ENCODE measurements at regions not wholly inside any gene's neighbourhood (a gene's known extent, or its start where the extent isn't known, plus 50 kb on each side); places are given as distances from the start of the nearest gene placed in this dataset.

DNA sequence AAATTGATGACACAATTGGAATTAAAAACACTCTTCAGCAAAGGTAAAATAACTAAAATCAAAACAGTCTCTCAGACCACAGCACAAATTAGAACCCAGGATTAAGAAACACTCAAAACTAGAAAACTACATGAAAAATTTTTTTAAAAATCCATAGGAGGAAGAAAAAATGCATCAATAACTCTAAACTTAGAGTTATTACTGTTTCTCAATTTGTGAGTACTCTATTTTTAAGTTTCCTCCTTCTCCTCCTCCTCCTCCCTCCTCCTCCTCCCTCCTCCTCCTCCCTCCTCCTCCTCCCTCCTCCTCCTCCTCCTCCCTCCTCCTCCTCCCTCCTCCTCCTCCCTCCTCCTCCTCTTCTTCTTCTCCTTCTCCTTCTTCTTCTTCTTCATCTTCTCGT is 1395.7 kb downstream of the STIM2 start:
- CTCF ChIA-PET: no interaction called here
- TF ChIP-seq, protein P1, sequence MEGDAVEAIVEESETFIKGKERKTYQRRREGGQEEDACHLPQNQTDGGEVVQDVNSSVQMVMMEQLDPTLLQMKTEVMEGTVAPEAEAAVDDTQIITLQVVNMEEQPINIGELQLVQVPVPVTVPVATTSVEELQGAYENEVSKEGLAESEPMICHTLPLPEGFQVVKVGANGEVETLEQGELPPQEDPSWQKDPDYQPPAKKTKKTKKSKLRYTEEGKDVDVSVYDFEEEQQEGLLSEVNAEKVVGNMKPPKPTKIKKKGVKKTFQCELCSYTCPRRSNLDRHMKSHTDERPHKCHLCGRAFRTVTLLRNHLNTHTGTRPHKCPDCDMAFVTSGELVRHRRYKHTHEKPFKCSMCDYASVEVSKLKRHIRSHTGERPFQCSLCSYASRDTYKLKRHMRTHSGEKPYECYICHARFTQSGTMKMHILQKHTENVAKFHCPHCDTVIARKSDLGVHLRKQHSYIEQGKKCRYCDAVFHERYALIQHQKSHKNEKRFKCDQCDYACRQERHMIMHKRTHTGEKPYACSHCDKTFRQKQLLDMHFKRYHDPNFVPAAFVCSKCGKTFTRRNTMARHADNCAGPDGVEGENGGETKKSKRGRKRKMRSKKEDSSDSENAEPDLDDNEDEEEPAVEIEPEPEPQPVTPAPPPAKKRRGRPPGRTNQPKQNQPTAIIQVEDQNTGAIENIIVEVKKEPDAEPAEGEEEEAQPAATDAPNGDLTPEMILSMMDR (conservative IDR thresholded peaks at IDR 0.05): no peak
- no peak for TF ChIP-seq EZH2 (IDR thresholded peaks at IDR 0.05; ENCODE audit: low read depth)
- Histone ChIP-seq H3K79me2 (ENCODE audit: low read depth) (no peaks in the 10 kb centered on the region), H3K9me3 (ENCODE audit: insufficient read depth, low read depth) (no peaks in the 10 kb centered on the region; the same call in 1 of the 2 replicates), H3K27me3 (ENCODE audit: insufficient read depth, low read depth) (no peaks in the 10 kb centered on the region), H3K4me2 (no peak overlapping the region), H3F3A (ENCODE audit: insufficient read depth, low read depth) (no peaks in the 10 kb centered on the region), H4K20me1 (ENCODE audit: insufficient read depth) (no peaks in the 10 kb centered on the region), H2AFZ (no peak overlapping the region), H3K36me3 (ENCODE audit: low read depth) (no peaks in the 10 kb centered on the region), H3K27ac (no peak overlapping the region), H3K9me2 (ENCODE audit: insufficient read depth) (no peaks in the 10 kb centered on the region), H3K4me3 (no peak overlapping the region), H3K4me1 (replicated peaks; ENCODE audit: insufficient read depth) (no peaks in the 10 kb centered on the region)
- no peak for DNase-seq
- BruUV-seq (replicated peaks): no TSS peak
- intact Hi-C loops (cut with micrococcal nuclease; ENCODE audit: unreplicated experiment): no loop called here
- POLR2A ChIA-PET (ENCODE audit: unreplicated experiment): no interaction called here

DNA sequence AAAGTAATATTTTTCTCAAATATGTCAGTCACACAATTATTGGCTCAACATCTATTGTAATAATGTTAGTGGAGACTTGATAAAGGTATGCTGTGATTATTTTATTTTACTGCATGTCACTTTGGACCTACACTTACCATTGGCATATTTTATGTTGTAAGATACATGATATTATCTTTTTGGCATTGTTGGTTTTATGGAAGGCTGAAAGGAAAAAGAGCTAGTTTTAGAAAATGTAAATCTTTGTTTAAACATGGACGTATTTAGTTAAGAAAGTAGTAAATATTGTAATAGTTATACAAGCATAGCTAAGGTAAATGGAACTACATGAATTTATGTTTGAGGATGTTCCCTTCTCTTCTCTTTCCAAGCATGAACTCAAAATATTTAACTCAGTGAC is 1399.3 kb downstream of the STIM2 start:
- intact Hi-C loops (cut with micrococcal nuclease; ENCODE audit: unreplicated experiment): no loop called here
- Histone ChIP-seq H4K20me1 (ENCODE audit: insufficient read depth) (no peaks in the 10 kb centered on the region), H3K4me1 (replicated peaks; ENCODE audit: insufficient read depth) (no peaks in the 10 kb centered on the region), H3K4me2 (no peak overlapping the region), H3K36me3 (ENCODE audit: low read depth) (no peaks in the 10 kb centered on the region), H3K9me3 (ENCODE audit: insufficient read depth, low read depth) (no peaks in the 10 kb centered on the region; the same call in 1 of the 2 replicates), H3K27me3 (ENCODE audit: insufficient read depth, low read depth) (no peaks in the 10 kb centered on the region), H3K9me2 (ENCODE audit: insufficient read depth) (no peaks in the 10 kb centered on the region), H3F3A (ENCODE audit: insufficient read depth, low read depth) (no peaks in the 10 kb centered on the region), H3K79me2 (ENCODE audit: low read depth) (no peaks in the 10 kb centered on the region), H2AFZ (no peak overlapping the region), H3K27ac (no peak overlapping the region), H3K4me3 (no peak overlapping the region)
- DNase-seq: no peak
- no TSS peak for BruUV-seq (replicated peaks)
- TF ChIP-seq EZH2 (IDR thresholded peaks at IDR 0.05; ENCODE audit: low read depth): no peak
- TF ChIP-seq, protein P1 (conservative IDR thresholded peaks at IDR 0.05): no peak
- ChIA-PET CTCF (no interaction called here), POLR2A (ENCODE audit: unreplicated experiment) (no interaction called here)

DNA sequence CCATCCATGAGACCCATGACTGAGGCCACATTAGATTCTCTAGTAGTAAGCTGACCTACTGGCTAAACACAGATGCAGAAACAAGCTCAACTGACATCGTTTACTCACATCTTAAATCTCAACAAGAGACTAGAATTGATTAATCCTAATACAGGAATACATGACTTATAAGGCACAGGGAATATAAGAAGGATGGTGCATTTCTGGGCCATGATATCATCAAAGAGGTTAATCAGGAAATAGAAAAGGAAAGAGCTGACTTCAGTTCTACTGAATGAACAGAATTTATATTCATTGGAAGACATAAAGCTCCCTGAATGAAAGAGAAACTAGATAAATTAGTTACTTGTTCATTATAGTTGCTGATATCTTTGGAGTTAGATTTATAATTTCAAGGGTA is 1406.5 kb downstream of the STIM2 start:
- no peak overlapping the region for H3K4me2 ChIP-seq
- BruUV-seq (replicated peaks): no TSS peak
- no peaks in the 10 kb centered on the region for H3K4me1 ChIP-seq (replicated peaks; ENCODE audit: insufficient read depth)
- H3K27ac ChIP-seq: no peak overlapping the region
- no peak for TF ChIP-seq EZH2 (IDR thresholded peaks at IDR 0.05; ENCODE audit: low read depth)
- TF ChIP-seq, protein P1 (conservative IDR thresholded peaks at IDR 0.05): no peak
- H4K20me1 ChIP-seq (ENCODE audit: insufficient read depth): no peaks in the 10 kb centered on the region
- ChIA-PET CTCF (no interaction called here), POLR2A (ENCODE audit: unreplicated experiment) (no interaction called here)
- no peaks in the 10 kb centered on the region for H3K36me3 ChIP-seq (ENCODE audit: low read depth)
- H3K9me2 ChIP-seq (ENCODE audit: insufficient read depth): no peaks in the 10 kb centered on the region; the same call in 1 of the 2 replicates
- H3K9me3 ChIP-seq (ENCODE audit: insufficient read depth, low read depth): no peaks in the 10 kb centered on the region
- intact Hi-C loops (cut with micrococcal nuclease; ENCODE audit: unreplicated experiment): no loop called here
- no peaks in the 10 kb centered on the region for H3F3A ChIP-seq (ENCODE audit: insufficient read depth, low read depth)
- H3K27me3 ChIP-seq (ENCODE audit: insufficient read depth, low read depth): no peaks in the 10 kb centered on the region
- no peak overlapping the region for H3K4me3 ChIP-seq
- no peak for DNase-seq
- H3K79me2 ChIP-seq (ENCODE audit: low read depth): no peaks in the 10 kb centered on the region
- H2AFZ ChIP-seq: no peak overlapping the region
